Glomerular visceral epithelial cell (primary cell): ENCODE measurements at regions not wholly inside any gene's neighbourhood (a gene's known extent, or its start where the extent isn't known, plus 50 kb on each side); places are given as distances from the start of the nearest gene placed in this dataset.

ENCODE experiments used
- DNase-seq: peaks from one replicate; pipeline ENCODE4 v3.0.0-alpha.2; 2016; ENCODE audit errors: extremely low spot score

GRCh38 chr17:79539944-79540705 is 70.7 kb downstream of the RBFOX3 start:
- no peak for DNase-seq

GRCh38 chr17:79538291-79538690 is 72.6 kb downstream of the RBFOX3 start:
- DNase-seq: no peak

- DNase-seq: no peak
These were observed 73.2 kb downstream of the RBFOX3 start for GRCh38 chr17:79537686-79538085.

GRCh38 chr17:79537061-79537460 is 73.8 kb downstream of the RBFOX3 start:
- no peak for DNase-seq

DNA sequence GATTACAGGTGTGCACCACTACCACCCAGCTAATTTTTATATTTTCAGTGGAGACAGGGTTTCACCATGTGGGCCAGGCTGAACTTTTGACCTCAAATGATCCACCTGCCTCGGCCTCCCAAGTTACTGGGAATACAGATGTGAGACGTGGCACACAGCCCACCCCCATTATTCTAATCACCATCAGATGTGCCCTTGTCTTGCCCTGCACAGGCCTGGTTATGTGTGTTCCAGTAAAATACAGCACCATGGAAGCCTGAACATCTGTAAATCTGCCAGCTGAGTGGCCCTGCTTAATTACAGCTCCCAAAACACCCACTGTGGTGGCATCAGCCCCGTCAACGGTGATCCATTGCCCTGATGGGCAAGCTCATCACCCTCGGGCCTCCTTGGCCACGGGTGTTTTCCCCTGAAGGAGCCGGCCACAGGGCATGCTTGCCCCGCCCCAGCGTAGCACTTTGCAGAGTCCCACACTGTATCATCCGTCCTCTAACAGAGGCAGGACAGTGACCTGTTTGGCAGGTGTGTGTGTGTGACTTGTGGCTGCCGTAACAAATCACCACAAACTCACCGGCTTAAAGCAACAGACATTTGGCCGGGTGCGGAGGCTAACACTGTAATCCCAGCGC is 74.5 kb downstream of the RBFOX3 start:
- no peak for DNase-seq

DNA sequence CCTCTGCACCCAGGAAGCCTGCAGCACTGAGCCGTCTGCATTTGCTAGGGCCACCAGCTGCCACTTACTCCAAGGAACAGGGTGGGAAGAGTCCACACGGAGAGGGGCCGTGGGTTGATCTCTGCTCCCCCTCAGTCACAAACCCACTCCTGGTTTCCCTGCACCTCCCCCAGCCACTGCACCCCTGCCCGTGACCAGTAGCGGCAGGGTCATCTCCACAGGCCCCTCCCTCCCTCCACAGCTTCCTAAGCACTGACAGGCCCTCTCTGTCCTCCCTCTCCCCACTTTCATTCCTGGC is 75.2 kb downstream of the RBFOX3 start:
- no peak for DNase-seq

GRCh38 chr17:79534851-79535727 is 75.8 kb downstream of the RBFOX3 start:
- DNase-seq: no peak

- DNase-seq: no peak
These were observed 76.7 kb downstream of the RBFOX3 start for GRCh38 chr17:79534111-79534510.

- no peak for DNase-seq
These were observed 77.7 kb downstream of the RBFOX3 start for GRCh38 chr17:79533116-79533515.

DNA sequence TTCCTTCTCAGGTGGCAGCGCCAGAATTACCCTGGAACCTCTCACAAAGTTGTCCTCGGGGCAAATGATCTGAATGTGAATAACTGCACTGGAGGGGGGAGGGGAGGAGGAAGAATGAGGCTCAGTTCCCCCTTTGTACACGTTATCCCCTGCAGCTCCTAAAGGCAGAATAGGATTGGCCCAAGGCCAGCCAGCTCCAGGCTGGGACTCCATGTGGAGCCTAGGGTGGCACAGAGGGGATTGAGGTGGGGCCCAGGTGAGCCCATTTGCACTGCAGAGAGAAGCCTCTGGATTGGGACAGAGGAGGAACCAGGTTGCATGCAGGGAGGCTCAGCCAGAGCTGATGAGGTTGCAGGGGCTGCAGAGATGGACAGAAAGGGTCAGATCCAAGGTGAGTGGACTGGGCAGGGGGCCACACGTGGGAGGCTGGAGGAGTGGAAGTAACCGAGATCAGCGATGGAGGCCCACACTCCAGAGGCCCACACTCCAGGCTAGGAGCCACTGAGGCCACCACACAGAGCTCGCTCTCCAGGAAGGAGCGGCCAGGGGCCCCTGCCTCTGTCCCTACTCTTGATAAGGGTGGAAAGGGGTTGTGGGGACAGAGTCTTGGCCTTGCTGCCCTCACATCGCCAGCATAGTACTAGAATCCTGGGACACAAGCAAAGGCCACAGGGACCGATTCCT is 78.6 kb downstream of the RBFOX3 start:
- DNase-seq: no peak

- no peak for DNase-seq
These were observed 79.4 kb downstream of the RBFOX3 start for GRCh38 chr17:79531191-79532095.

DNA sequence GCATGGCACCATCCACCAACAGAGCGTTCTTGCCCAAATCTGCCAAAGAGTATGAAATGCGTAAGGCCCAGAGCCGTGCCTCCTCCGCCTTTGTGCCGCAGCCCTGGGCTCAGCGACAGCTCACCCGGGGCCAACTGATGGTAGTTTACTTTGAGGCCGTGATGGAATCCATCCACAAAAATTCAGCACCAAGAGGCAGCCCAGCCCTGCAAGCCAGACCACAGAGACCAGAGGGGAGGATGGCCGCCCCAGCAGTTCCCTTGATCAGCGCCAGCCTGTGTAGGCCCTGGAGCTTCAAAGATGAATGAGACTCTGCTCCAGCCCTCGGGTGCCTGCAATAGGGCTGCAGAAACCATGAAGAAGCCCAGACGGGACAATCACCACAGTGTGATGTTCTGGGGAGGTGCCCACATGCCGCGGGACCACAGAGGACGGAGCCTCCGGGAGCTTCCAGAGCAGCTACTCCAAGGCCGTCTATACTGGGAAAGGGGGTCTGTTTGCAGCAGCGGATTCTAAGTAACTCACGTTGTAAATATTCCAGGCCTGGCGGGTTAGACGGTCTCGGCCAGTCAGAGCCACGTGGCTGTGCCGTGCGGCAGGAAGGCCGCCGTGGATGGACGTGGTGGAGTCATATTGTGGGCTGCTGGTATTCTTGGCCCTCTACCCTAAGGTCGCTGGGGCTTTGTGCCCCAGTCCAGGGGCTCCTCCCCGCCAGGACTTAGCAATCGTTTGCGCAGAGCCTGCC is 80.3 kb downstream of the RBFOX3 start:
- no peak for DNase-seq

GRCh38 chr17:79529661-79530081 is 81.2 kb downstream of the RBFOX3 start:
- DNase-seq: no peak

DNA sequence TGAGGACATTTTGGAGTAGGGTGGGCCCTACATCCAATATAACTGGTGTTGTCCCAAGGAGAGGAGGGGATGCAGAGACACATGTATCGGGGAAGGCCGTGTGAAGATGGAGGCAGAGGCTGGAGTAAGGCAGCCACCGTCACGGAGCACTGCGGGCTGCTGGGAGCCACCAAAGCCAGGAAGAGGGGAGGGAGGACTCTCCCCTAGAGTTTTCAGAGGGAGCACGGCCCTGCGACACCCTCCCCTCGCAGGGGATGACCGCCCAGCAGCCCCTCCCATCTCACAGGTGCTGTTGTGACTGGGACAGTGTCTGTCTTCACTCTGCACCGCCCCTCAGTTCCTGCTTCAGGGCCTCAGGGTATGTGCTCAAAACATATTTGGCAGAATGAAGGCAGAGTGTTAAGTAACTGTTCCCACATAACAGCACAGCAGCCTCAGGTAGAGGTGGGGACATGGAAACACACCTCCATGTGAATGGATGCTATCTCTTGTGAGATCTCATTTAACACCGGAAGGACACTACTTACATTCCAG is 82.2 kb downstream of the RBFOX3 start:
- DNase-seq: no peak

DNA sequence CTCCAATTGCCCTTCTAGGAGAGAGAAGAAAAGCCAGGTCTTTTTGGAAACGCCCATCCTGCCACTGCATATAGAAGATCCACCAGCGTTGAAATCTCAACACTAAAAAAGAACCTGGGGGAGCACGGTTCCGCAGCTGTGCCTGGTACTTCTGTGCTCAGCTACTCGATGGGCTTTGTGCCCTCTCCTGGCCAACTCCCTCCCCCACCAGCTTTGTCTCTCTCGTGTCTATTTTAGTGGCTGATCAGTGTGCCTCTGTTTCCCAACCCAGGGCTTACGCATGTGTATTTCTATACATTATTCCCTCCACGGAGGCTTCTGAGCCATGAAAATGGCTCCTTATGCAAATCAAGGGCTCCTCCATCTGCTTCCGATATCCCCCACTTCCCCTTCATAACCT is 83.5 kb downstream of the RBFOX3 start:
- no peak for DNase-seq

DNA sequence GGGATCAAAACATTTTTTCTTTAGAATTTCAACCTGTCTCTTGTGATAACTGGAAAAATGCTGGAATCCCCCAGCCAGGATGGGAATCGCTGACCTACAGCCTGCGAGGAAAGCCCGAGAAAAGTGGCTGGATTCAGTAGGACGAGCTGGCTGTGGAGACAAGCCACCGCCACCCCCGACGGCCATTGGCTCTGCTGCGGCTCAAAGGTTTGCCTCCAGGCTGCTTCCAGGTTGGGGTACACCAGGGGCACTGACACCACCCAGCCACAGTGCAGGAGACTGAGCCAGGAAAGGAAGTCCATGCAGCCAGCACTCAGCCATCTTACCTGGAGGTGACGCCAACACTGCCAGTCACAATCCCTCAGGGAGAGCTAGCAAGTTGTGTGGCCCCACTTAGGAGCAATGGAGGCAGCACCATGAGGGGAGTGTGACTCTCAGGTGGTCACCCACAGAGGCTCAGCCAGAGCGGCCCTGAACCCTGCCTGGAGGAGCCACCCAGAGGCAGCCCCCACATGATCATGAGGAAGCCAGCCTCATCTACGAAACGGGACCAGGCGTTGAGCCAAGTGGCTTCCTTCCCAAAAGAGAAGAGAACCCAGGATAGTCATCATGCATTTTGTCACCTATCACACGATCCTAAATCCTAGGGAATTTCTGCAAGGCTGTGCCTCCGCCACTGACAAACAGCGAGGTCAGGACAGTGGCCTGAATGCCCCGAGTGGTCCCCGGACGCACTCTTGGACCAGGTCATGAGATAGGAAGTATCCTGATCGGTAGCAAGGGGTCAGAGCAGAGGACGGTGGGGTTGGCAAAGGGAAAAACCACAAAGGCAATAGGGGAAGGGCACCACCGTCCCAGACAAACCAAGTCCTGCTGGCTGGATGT is 84.8 kb downstream of the RBFOX3 start:
- DNase-seq: no peak

DNA sequence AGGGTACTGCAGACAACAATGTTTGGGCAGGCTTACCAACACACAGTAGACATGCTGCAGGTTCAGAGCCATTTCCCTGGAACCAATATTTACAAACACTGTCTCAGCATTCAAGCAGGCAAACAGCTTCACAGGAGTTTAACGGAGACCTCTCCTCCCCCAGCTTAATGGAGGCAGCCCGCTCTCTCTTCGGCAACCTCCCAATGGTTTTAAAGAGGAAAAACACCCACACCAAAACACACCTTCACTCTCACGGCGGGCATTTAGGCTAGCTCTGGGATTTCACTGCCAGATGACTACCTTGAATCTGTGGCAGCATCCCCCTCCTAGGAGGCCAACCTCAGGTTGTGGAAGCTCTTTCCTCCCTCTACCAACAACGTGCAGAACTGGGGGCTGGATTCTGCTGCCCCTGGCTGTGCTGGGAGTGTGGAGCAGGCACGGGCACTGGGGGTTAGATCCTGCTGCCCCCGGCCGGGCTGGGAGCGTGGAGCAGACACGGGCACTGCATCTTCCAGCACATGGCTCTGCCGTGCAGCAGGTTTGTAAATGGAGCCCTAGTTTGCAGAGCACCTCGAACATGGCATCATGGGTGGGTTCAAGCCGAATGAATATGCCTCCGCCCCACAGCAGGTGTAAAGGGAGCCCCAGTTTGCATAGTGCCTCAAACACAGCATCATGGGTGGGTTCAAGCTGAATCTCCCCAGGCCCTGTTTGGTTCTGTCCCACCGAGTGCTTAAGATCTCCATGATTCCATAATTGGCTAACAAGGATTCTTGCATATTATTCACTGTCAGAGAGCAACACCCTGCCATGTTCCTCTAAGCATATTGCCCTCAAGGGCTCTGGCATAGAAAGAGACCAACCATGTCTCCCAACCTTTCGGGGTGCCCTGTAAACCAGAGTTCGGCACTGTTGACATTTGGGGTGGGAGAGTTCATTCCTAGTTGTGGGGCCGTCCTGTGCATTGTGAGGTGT is 86.4 kb downstream of the RBFOX3 start:
- DNase-seq: no peak

DNA sequence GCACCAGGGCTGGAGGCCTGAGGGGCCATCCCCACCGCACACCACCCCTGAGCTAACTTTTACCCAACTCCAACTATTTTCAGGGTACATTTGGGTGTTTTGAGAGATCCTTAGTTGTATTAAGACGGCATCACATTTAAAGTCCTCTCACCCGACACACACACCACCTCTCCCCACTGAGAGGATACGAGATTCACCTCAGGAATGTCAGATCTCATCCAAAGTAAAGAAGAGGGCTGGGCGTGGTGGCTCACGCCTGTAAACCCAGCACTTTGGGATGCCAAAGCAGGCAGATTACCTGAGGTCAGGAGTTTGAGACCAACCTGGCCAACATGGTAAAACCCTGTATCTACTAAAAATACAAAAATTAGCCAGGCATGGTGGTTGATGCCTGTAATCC is 88.4 kb downstream of the RBFOX3 start:
- DNase-seq: no peak
